GM21367 (cell line): ENCODE measurements at regions not wholly inside any gene's neighbourhood (a gene's known extent, or its start where the extent isn't known, plus 50 kb on each side); places are given as distances from the start of the nearest gene placed in this dataset.

Source experiments
- ATAC-seq: cut with Tn5 transposase; IDR thresholded peaks from one replicate; pipeline ENCODE4 v1.9.1; 2021; ENCODE audit not compliant: unreplicated experiment

DNA sequence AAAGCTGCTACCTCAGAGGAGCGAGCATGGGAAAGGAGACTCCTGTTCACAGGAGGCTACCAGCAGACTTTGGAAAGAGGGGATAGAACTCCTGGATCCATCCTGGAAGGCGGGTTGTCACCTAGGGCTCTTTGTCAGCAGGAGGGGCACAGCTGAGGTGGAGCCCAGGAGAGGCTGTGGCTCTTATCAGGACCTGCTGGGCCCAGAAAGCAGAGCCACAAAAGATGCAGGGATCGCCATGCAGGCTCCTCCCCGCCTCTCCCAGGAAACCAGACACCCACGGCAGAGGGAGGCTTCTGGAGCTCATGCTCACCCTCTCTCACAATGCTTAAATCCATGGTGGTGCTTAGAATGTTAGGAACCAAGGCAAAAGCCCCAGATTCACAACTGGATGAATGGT is 994.2 kb downstream of the UQCRFS1 start:
- no peak for ATAC-seq

DNA sequence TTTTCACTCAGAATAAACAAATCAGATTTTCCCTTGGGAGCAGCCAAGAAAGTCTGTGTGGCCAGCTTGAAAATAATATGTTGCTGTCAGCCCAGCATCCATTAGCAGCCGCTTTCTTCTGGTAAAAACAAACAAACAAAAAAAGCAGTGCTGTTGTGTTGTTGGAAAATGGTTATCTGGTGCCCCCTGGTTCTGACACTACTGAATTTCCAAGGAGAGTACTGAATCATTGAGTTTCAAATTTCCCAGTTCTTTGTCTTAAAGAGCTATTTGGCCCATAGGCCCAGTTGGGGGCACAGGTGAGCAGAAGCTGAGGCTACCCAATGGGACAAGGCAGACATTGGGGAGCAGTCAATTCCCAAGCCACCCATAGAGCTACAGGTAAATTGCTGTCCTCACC is 995.9 kb downstream of the UQCRFS1 start:
- ATAC-seq: no peak

DNA sequence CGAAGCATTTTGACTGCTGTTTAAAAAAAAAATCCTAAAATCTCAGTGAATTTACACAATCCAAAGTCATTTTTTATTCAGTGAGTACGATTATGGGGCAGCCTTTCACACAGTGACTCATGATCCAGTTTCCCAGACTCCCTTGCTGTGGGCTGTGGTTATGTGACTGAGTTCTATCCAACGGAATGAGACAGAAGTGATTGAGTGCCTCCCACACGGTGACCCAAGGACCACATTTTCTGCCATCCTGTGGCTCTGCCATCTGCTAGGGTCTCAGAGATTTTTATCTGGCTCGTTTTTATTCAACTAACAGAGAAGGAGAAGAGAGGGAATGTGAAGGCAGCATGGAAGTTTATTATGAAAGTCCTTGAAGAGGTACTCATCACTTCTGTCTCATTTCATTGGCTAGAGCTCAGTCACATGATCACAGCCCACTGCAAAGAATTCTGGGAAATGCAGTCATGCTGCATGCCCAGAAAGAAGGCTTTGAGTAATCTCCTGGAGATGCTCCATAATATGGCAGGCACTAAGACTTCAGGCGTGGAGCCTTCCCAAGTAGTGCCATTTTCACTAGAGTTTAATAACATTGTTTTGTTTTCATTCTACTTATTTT is 999.4 kb downstream of the UQCRFS1 start:
- ATAC-seq: no peak

GRCh38 chr19:28210886-28211285 is 1002.1 kb downstream of the UQCRFS1 start:
- ATAC-seq: no peak

DNA sequence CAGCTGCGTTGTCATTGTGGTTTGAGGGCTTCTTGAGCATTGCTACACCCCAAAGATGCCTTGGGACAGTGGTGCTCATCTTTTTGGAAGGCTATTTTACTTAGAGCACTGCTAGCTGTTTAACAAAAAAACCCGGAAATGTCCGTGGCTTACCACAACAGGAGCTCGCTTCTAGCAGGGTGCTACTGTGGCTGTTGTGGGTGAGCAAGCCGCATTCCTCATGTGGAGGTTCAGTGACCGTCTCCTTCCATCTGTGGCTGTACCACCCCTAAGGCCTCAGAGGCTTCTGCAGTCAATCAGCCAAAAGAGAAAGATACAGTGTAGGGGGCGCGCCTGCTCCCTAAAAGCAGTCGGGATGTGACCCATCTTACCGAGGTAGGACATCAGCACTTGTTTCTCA is 1004.2 kb downstream of the UQCRFS1 start:
- no peak for ATAC-seq

- no peak for ATAC-seq
Measured at GRCh38 chr19:28207244-28207643, 1005.7 kb downstream of the UQCRFS1 start.

GRCh38 chr19:28201462-28201943 is 1011.4 kb downstream of the UQCRFS1 start:
- no peak for ATAC-seq

DNA sequence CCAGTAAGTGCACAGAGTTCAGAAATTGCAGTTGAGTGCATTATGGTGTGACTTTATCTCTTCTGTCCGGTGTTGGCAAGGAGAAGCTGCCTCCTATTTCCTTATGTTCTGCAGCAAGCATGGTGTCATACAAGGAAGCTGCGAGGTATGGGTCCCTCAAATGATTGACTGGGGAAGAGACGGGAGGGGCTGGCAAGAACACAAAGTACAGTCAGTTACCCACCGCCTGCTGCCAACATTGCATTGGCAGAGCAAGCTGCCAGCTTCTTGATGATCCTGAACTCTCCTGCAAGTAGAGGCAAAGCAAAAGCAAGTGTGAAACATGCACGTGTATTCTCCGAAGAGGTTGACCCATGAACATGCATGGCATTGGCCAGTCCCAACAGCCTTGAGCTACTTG is 1013.6 kb downstream of the UQCRFS1 start:
- no peak for ATAC-seq

DNA sequence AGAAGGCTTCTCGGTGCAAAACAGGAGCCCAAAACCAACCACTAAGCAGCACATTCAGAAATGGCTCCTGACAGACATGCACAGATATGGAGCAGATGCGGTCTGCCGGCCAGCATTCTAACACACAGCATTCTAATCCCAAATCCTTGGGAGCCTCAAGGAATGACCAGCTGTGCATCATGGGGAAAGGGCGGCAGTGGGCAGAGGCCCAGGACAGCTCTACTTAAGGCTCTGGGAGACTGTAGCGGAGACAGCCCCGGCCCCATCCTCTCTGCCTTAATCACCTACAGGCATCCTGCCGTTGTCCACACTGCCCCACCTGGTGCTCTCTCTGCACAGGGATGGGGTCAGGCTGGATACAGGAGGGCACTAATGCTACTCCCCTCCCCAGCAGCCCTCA is 1016.0 kb downstream of the UQCRFS1 start:
- no peak for ATAC-seq

- ATAC-seq: no peak
Measured at GRCh38 chr19:28196101-28196500, 1016.9 kb downstream of the UQCRFS1 start.

DNA sequence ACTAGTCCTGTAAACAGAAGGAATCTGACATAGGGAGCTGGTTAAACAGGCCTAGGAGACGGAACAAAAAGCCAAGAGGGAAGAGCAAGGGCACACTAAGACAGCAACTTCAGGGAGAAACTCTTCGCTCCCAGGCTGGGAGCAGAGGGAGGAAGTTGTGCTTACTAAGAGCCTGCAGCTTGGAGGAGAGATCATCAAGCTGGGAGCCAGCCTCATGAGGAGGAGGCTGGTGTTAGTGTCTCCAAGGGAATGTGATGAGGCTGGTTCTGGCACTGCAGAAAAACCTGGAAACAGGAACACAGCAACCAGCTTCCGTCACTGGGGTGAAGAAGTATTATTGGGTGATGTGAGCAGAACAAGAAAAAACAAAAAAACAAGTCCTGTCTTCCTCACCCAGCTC is 1027.3 kb downstream of the UQCRFS1 start:
- no peak for ATAC-seq

GRCh38 chr19:28184997-28185396 is 1028.0 kb downstream of the UQCRFS1 start:
- ATAC-seq: no peak

GRCh38 chr19:28176193-28176592 is 1036.8 kb downstream of the UQCRFS1 start:
- ATAC-seq: no peak

DNA sequence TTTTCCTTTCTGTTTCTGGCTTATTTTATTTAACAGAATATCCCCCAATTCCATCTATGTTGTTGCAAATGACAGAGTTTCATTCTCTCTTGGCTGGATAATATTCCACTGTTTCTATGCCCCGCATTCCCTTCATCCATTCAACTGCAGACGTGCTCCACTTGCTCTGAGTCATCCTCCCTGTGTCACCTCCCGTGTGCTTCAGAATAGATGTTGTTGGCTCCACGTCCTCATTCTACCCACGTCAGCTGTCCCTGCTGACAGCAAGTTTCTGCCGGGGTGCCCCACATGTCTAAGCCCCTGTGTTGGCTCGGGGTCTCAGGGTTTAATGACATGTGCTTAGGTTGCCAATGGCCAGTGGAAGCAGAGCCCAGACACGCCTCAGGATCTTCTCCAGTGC is 1041.0 kb downstream of the UQCRFS1 start:
- no peak for ATAC-seq

DNA sequence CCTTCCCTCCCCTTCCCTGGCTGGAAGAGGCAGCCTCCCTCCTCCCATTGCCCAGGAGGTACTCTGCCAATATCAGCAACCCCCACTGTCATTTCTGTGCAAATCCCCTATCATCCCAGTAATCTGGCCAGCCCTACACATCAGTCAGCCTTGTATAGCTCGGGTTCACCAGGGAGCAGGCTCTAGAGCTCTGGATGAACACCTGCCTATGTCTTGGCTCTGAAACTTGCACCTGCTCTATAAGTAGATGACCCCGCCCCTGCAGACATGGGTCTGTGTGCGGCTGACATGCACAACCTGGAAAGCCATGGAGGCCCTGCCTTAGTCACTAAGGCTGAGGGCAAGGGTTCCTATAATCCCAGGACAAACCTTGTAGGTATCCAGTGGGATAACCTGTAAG is 1042.9 kb downstream of the UQCRFS1 start:
- no peak for ATAC-seq

DNA sequence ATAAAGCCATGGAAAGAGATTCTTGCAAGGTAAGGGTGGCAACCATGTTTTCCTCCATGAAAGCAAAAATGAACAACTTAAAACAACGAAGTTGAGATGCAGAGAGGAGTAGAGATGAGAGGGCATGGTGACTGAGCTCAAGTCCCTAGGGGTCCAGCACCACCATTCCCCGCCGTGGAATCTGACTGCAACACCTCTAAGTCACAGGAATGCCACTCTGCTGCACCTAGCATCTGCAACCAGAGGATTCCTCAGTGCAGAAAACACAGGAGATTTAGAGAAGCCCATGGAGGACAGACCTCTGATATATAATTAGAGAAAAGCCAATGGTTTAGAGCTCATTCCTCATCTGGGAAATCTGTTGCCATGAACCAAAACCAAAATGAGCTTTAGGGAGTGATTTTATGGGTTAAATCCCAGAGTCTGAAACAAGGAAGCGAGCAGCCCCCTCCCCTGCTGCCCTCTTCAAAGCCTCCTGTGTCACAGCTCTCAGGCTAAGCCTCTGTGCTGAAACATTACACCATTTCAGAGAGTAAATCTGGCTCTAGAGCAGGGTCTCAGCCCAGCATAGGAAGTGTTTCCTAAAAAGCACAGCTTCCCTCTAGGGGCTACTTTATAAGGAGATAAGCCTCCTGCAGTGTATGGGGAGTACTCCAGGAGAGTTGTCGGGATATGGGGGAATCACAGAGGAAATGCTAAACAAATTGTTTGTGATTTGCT is 1043.6 kb downstream of the UQCRFS1 start:
- no peak for ATAC-seq

DNA sequence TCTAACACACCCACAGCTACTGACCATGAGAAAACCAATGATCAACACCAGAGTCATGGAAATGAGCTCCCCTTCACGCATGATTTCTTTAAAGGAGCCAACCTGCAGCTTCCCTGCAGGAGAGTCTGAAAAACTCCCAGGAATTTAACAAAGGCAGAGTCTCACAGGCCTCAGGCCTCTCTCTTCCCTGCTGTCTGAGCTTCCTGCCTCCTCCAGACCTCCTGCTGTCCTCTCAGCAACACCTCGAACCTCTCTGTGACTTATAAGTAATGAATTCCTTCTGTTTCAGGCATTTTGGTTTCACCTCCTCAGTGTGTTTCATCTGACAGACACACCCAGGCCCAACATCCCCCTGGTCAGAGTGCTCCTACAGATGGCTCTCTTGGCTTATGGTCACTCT is 1044.4 kb downstream of the UQCRFS1 start:
- ATAC-seq: no peak

- no peak for ATAC-seq
Measured at GRCh38 chr19:28166025-28166424, 1046.9 kb downstream of the UQCRFS1 start.

GRCh38 chr19:28164214-28164613 is 1048.7 kb downstream of the UQCRFS1 start:
- no peak for ATAC-seq

GRCh38 chr19:28159065-28159464 is 1053.9 kb downstream of the UQCRFS1 start:
- no peak for ATAC-seq

DNA sequence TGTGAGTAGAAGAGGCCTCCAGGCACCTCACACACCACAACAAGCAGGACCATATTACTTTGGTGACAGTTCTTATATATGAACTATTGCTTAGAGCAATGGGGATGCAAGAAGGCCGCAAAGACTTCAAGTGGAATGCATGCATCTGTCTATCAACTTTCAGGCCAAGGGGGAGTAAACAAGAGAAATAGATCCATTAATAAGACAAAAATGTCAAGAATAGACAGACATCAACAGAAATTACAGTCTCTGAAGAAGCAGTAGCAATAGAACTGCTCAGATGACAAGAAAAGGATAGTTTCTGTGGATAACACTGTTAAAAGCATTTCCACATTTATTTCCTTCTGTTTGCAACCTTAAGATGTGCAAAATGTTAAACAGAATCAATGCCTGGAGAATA is 1057.7 kb downstream of the UQCRFS1 start:
- no peak for ATAC-seq

GRCh38 chr19:28154077-28154476 is 1058.9 kb downstream of the UQCRFS1 start:
- no peak for ATAC-seq

DNA sequence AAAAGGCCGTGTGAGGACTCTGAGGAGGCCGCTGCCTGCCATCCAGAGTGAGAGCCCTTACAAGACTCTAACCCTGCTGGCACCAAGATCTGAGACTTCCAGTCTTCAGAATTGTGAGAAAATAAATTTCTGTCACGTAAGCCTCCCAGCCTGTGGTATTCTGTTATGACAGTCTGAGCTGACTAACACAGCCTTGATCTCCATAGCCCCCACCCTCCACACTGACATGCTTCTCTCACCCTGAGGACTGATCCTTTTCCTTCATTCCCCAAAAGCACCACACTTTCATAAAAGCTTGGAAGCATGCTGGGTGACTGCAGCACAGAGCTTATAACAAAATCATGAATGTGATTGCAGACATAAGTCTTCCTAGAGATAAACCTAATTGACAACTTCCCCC is 1059.8 kb downstream of the UQCRFS1 start:
- no peak for ATAC-seq
